ENCODE measurements at regions not wholly inside any gene's neighbourhood (a gene's known extent, or its start where the extent isn't known, plus 50 kb on each side); places are given as distances from the start of the nearest gene placed in this dataset.

GRCh38 chr5:33072726-33073125 lies 361.6 kb downstream of the NPR3 start:
- no peak for TF ChIP-seq MYC (IDR thresholded peaks at IDR 0.05; ENCODE audit: low read depth, low read length)
- no peak for TF ChIP-seq FOS (IDR thresholded peaks at IDR 0.05; ENCODE audit: borderline replicate concordance, insufficient read depth, low read length)
- no peak for TF ChIP-seq POLR2A (IDR thresholded peaks at IDR 0.05; ENCODE audit: low read depth, low read length)
- no peak for TF ChIP-seq CTCF (IDR thresholded peaks at IDR 0.05; ENCODE audit: extremely low read depth in 1 of 2, insufficient read depth in 1 of 2, low read depth in 1 of 2, low read length in 2 of 2)
- TF ChIP-seq POLR2AphosphoS5 (IDR thresholded peaks at IDR 0.05; ENCODE audit: insufficient read depth, low read depth, low read length), result no peak

All from endothelial cell of umbilical vein (primary cell).